HCT116 (cell line): ENCODE measurements at regions not wholly inside any gene's neighbourhood (a gene's known extent, or its start where the extent isn't known, plus 50 kb on each side); places are given as distances from the start of the nearest gene placed in this dataset.

Experiments used
- ATAC-seq: fragments of 200-7000 bp; cut with Tn5 transposase; 2 replicates; pipeline ENCODE4 v1.9.1; 2020; ENCODE audit warnings: mild to moderate bottlenecking, moderate library complexity
- BruUV-seq: library from RNA; stranded (reverse); fragments of 400-500 nt; replicated peaks from 2 replicates; lab custom pipeline; 2021; lab: Mats Ljungman, UMichigan
- CTCF ChIA-PET: fragments of 300-600 bp; sonication (Branson Sonifier 250); formaldehyde crosslinking; loops from one replicate; lab custom pipeline; 2021; ENCODE audit warnings: antibody characterized with exemption; lab: Charles Lee
- POLR2A ChIA-PET: fragments of 300-600, 350-600 bp; sonication (Branson Sonifier 250); formaldehyde crosslinking; loops from one replicate; lab custom pipeline; 2021; ENCODE audit warnings: antibody characterized with exemption; lab: Charles Lee
- RAD21 ChIA-PET, 2 experiments: fragments of 300-600 bp; sonication (Branson Sonifier 250); formaldehyde crosslinking; loops; one replicate each; lab custom pipeline; 2023; ENCODE audit warnings: low total read pairs in 2 of 2; ENCODE audit not compliant: uncharacterized antibody in 2 of 2, unreplicated experiment in 2 of 2, low non-redundant PET in 1 of 2; lab: Charles Lee
- DNase-seq: peaks from one replicate; pipeline ENCODE4 v3.0.0-alpha.2; 2010; ENCODE audit warnings: low read depth, low spot score
- H2AFZ ChIP-seq: fragments of 200-600 bp; shearing (Covaris generic), sonication (generic); 2 replicates; pipeline ENCODE4 v1.6.1; 2017; ENCODE audit warnings: low read depth, mixed run types, mixed read lengths, antibody characterized with exemption, low read length; ENCODE audit not compliant: poor library complexity, severe bottlenecking
- H3K27ac ChIP-seq: 2 replicates; pipeline ENCODE4 v1.5.1; 2012; ENCODE audit warnings: low read depth, low read length
- H3K27me3 ChIP-seq: fragments of 200-600 bp; sonication (generic); 2 replicates; pipeline ENCODE4 v1.6.1; 2016; ENCODE audit warnings: mixed run types, low read length, mixed read lengths; ENCODE audit not compliant: insufficient read depth
- H3K36me3 ChIP-seq, 2 experiments: fragments of 200-500 bp in 1 of 2; fragments of 200-600 bp in 1 of 2; sonication (Bioruptor generic) in 1 of 2; sonication (generic) in 1 of 2; 2 replicates each; pipeline versions ENCODE4 v1.5.1 to v1.6.1; 2014 to 2016; ENCODE audit warnings: low read length in 2 of 2, inconsistent platforms in 1 of 2, mixed read lengths in 1 of 2, mixed run types in 1 of 2; ENCODE audit not compliant: insufficient read depth in 2 of 2, control insufficient read depth in 1 of 2
- H3K4me1 ChIP-seq, 2 experiments: fragments of 200-600 bp in 1 of 2; sonication (generic) in 1 of 2; 2 replicates each; pipeline versions ENCODE4 v1.5.1 to v1.6.1; 2012 to 2017; ENCODE audit warnings: low read length in 2 of 2, inconsistent platforms in 1 of 2, mild to moderate bottlenecking in 1 of 2, mixed read lengths in 1 of 2, mixed run types in 1 of 2, moderate library complexity in 1 of 2; ENCODE audit not compliant: insufficient read depth in 2 of 2, control insufficient read depth in 1 of 2
- H3K4me2 ChIP-seq: fragments of 200-600 bp; sonication (generic); 2 replicates; pipeline ENCODE4 v1.6.1; 2017; ENCODE audit warnings: mixed run types, low read length, mixed read lengths
- H3K4me3 ChIP-seq, 2 experiments: fragments of 200-600 bp in 1 of 2; sonication (generic) in 1 of 2; replicated peaks in 1 of 2; 2 replicates each; pipeline ENCODE4 v1.5.1; 2011 to 2016; ENCODE audit warnings: low read length in 2 of 2, control low read depth in 1 of 2, low read depth in 1 of 2, mild to moderate bottlenecking in 1 of 2, mixed read lengths in 1 of 2, mixed run types in 1 of 2
- H3K79me2 ChIP-seq: fragments of 200-600 bp; sonication (generic); 2 replicates; pipeline ENCODE4 v1.6.1; 2017; ENCODE audit warnings: mild to moderate bottlenecking, mixed run types, low read length, moderate library complexity, mixed read lengths; ENCODE audit not compliant: insufficient read depth
- H3K9ac ChIP-seq: fragments of 200-600 bp; sonication (generic); 2 replicates; pipeline ENCODE4 v1.6.1; 2016; ENCODE audit warnings: low read length, mixed read lengths
- H3K9me2 ChIP-seq: fragments of 200-600 bp; sonication (generic), shearing (Covaris generic); 2 replicates; pipeline ENCODE4 v1.6.1; 2017; ENCODE audit warnings: mixed run types, mild to moderate bottlenecking, moderate library complexity; ENCODE audit not compliant: insufficient read depth
- H3K9me3 ChIP-seq, 2 experiments: fragments of 200-500 bp in 1 of 2; fragments of 200-600 bp in 1 of 2; sonication (Bioruptor generic) in 1 of 2; sonication (generic) in 1 of 2; 2 replicates each; pipeline ENCODE4 v1.6.1; 2014 to 2017; ENCODE audit warnings: low read length in 2 of 2, mixed read lengths in 2 of 2, inconsistent platforms in 1 of 2, low read depth in 1 of 2, mild to moderate bottlenecking in 1 of 2, mixed run types in 1 of 2, moderate library complexity in 1 of 2; ENCODE audit not compliant: control insufficient read depth in 1 of 2, insufficient read depth in 1 of 2
- H4K20me1 ChIP-seq: fragments of 200-600 bp; sonication (generic), shearing (Covaris generic); 2 replicates; pipeline ENCODE4 v1.6.1; 2017; ENCODE audit warnings: mixed run types, mild to moderate bottlenecking, moderate library complexity; ENCODE audit not compliant: insufficient read depth
- CBX3 ChIP-seq: IDR thresholded peaks from 2 replicates; pipeline ENCODE4 v1.6.1; 2012; ENCODE audit warnings: low read depth
- CEBPB ChIP-seq: IDR thresholded peaks from 2 replicates; pipeline ENCODE4 v1.6.1; 2012; ENCODE audit warnings: low read depth
- EZH2 ChIP-seq: fragments of 200-600 bp; sonication (generic); IDR thresholded peaks from 2 replicates; pipeline ENCODE4 v1.6.1; 2017; ENCODE audit warnings: antibody characterized with exemption, mixed run types
- FOSL1 ChIP-seq: IDR thresholded peaks from 2 replicates; pipeline ENCODE4 v1.6.1; 2012; ENCODE audit warnings: low read depth
- POLR2A ChIP-seq: IDR thresholded peaks from 2 replicates; pipeline ENCODE4 v1.7.0; 2011; ENCODE audit warnings: borderline replicate concordance; ENCODE audit not compliant: insufficient read depth, insufficient read length; ENCODE audit errors: extremely low read depth
- SIN3A ChIP-seq: IDR thresholded peaks from 2 replicates; pipeline ENCODE4 v1.6.1; 2012; ENCODE audit warnings: low read depth
- SP1 ChIP-seq: IDR thresholded peaks from 2 replicates; pipeline ENCODE4 v1.6.1; 2012; ENCODE audit warnings: low read depth
- SRF ChIP-seq: IDR thresholded peaks from 2 replicates; pipeline ENCODE4 v1.6.1; 2012; ENCODE audit warnings: low read depth
- TCF7L2 ChIP-seq: IDR thresholded peaks from 2 replicates; pipeline ENCODE4 v1.7.0; 2011; ENCODE audit warnings: borderline replicate concordance, inconsistent platforms; ENCODE audit not compliant: insufficient read depth, insufficient read length; ENCODE audit errors: extremely low read depth
- ZNF274 ChIP-seq: fragments of 200-500 bp; sonication (Bioruptor generic); IDR thresholded peaks from 2 replicates; pipeline ENCODE4 v1.6.1; 2014; ENCODE audit warnings: mild to moderate bottlenecking, low read depth, low read length, inconsistent platforms
- intact Hi-C: fragments of 100-400 bp; cut with micrococcal nuclease; formaldehyde crosslinking; loops from 2 replicates; pipeline ENCODE4 v1.10.0; 2022
- TF ChIP-seq, protein P1 (sequence below), 3 experiments: fragments of 200-600 bp in 1 of 3; sonication (generic) in 1 of 3; IDR thresholded peaks in 2 of 3; conservative IDR thresholded peaks in 1 of 3; 2 replicates each; pipeline ENCODE4 v1.5.1; 2012 to 2017; ENCODE audit warnings: low read depth in 2 of 3, low read length in 2 of 3, antibody characterized with exemption in 1 of 3, borderline replicate concordance in 1 of 3, control low read depth in 1 of 3, mild to moderate bottlenecking in 1 of 3, mixed read lengths in 1 of 3, mixed run types in 1 of 3, moderate library complexity in 1 of 3; ENCODE audit not compliant: insufficient read depth in 1 of 3
- TF ChIP-seq, protein P2 (sequence below): IDR thresholded peaks from 2 replicates; pipeline ENCODE4 v1.6.1; 2012

DNA sequence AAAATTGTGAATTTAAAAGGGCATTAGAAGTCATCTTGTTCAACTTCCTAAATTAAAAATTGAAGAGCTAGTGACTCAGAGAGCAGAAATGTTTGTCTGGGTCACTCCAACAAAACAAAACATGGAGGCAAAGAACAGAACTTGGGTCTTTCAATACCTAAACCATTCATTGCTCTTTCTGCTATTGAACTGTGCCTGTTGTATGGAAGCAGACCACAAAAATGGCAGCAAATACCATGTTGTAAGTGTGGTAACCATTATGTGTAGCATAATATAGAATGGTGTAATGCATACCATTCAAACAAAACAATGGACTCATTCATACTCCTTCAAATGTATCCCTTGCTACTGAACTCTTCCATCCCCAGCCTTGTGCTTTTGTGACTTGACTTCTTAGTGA is 360.2 kb upstream of the NRG3 start (continued):
- TF ChIP-seq SIN3A (no peak), POLR2A (no peak), CBX3 (no peak), FOSL1 (no peak), CEBPB (no peak)
- TF ChIP-seq, protein P1, sequence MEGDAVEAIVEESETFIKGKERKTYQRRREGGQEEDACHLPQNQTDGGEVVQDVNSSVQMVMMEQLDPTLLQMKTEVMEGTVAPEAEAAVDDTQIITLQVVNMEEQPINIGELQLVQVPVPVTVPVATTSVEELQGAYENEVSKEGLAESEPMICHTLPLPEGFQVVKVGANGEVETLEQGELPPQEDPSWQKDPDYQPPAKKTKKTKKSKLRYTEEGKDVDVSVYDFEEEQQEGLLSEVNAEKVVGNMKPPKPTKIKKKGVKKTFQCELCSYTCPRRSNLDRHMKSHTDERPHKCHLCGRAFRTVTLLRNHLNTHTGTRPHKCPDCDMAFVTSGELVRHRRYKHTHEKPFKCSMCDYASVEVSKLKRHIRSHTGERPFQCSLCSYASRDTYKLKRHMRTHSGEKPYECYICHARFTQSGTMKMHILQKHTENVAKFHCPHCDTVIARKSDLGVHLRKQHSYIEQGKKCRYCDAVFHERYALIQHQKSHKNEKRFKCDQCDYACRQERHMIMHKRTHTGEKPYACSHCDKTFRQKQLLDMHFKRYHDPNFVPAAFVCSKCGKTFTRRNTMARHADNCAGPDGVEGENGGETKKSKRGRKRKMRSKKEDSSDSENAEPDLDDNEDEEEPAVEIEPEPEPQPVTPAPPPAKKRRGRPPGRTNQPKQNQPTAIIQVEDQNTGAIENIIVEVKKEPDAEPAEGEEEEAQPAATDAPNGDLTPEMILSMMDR (IDR thresholded peaks at IDR 0.05 in 2 of 3, conservative IDR thresholded peaks at IDR 0.05 in 1 of 3; ENCODE audit: borderline replicate concordance in 1 of 3, insufficient read depth in 1 of 3, low read depth in 2 of 3, low read length in 2 of 3), result no peak

DNA sequence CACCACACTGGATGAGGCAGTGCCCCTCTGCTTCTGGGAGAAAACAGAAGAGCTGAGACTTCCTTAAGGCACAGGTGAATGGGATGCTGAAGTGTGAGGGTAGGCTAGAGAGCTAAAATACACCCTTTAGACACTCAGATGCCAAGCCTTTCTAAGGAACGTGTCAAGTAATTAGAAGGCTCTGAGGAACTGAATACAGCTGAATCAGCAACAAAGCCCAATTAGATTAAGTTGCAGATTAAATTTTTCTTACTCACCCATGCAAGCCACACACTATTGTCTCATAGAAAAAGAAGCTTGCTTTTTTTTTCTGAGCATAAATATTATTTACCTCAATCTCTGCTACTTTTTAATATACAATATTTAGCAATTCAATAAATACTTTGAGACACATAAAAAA is 354.3 kb upstream of the NRG3 start:
- Histone ChIP-seq H3K36me3 (no peaks in the 10 kb centered on the region), H3K9ac (no peak overlapping the region), H3K27ac (no peak overlapping the region), H3K4me2 (no peak overlapping the region), H3K79me2 (no peaks in the 10 kb centered on the region), H3K9me3 (peaks cover 0 to 7% of the 10 kb centered on the region in 2 experiments; a peak in 2 of 4 replicates), H4K20me1 (no peaks in the 10 kb centered on the region), H2AFZ (no peak overlapping the region), H3K27me3 (no peaks in the 10 kb centered on the region), H3K4me1 (no peaks in the 10 kb centered on the region), H3K9me2 (no peaks in the 10 kb centered on the region), H3K4me3 (no peak overlapping the region)
- ChIA-PET RAD21 (no interaction called here), POLR2A (no interaction called here), CTCF (no interaction called here)
- intact Hi-C loops, result no loop called here
- no peak for DNase-seq
- BruUV-seq, result no TSS peak
- no peak for TF ChIP-seq TCF7L2
- no peak for TF ChIP-seq SRF
- TF ChIP-seq ZNF274, result no peak
- TF ChIP-seq, protein P2, sequence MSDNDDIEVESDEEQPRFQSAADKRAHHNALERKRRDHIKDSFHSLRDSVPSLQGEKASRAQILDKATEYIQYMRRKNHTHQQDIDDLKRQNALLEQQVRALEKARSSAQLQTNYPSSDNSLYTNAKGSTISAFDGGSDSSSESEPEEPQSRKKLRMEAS, result no peak
- no peak for TF ChIP-seq SP1
- TF ChIP-seq EZH2, result no peak
- no peak for ATAC-seq
